ENCODE measurements at regions not wholly inside any gene's neighbourhood (a gene's known extent, or its start where the extent isn't known, plus 50 kb on each side); places are given as distances from the start of the nearest gene placed in this dataset.

DNA sequence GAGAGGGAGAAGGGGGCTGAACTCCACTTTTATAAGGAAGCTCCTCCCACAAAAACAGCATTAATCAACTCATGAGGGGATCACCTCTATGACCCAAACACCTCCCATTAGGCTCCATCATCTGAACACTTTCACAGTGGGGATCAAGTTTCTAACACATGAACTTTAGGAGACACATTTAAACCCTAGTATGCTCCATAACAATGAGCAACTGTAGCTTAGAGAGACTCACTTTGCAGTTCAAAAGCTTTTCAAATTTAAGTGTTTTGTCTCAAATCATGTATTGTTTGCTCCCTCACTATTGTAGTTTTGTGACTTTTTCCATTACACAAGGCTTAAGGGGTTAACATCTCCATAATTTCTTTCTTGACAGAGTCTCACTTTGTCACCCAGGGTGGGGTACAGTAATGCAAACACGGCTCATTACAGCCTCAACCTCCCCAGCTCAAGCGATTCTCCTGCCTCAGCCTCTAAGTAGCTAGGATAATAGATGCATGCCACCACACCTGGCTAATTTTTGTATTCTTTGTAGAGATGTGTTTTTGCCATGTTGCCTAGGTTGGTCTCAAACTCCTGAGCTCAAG lies 352.7 kb upstream of the CDH20 start:
- no peak for DNase-seq (ENCODE audit: low spot score)

DNA sequence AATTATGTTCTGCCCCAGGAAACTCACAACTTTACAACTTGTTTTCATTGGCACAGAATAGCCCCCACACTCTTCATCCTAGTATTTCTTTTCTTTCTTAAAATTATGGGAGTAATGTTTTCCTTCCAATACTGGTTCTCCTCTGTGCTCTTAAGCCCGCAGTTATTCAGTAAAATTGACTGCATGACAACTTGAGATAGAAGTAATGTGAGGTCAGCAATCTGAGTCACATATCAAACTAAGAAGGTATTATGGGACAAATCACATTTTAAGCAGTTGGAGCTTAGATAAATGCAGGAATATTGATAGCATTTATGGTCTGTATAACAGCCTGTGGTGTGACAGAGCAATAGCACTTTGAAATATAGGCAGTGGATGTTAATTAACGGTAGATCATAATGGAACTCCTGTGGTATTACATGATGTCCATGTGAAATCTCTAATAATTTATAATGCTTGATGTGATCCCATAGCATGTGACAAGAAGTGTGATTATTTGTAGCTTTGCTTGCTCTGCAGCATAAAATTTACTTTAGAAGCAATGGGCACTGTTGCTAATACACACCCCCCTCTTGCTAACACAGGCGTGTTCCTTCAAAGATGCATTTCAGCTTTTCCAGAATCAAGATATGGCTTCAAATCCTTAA lies 351.4 kb upstream of the CDH20 start:
- no peak for DNase-seq (ENCODE audit: low spot score)

DNA sequence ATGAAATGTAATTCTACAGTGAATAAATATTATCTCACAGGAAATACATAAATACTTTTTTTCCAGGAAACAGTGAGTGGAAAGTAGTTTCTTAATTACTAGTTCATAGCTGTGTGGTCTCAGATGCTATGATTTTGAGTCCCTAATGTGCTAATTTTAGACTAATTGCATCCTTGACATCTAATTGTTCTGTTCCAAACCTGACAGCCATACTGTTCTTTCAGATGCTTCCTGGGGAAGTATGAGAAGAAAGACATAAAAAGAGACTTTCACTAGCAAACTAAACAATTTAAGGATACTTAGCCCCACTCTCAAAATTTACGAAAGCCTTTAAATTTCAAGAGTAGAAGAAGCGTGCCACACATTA lies 350.9 kb upstream of the CDH20 start:
- no peak for DNase-seq (ENCODE audit: low spot score)

DNA sequence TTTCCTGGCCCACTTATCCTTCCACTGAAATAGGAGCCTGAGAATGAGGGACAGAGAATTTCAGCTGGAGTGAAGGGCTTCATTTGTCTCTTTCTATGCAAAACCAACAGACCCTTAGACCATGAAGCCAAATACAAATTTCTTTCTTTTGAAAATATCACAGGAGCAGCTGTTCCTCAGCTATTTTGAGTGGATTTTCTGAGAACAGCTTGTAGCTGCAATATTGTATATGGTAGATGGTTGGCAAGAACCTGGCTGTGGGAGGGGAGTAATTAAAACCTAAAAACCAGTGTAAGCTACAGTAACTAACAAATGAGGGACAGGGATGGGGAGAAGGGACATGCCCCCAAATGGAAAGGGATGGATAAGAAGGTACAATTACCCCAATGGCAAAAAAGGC lies 350.3 kb upstream of the CDH20 start:
- DNase-seq (ENCODE audit: low spot score), result no peak

DNA sequence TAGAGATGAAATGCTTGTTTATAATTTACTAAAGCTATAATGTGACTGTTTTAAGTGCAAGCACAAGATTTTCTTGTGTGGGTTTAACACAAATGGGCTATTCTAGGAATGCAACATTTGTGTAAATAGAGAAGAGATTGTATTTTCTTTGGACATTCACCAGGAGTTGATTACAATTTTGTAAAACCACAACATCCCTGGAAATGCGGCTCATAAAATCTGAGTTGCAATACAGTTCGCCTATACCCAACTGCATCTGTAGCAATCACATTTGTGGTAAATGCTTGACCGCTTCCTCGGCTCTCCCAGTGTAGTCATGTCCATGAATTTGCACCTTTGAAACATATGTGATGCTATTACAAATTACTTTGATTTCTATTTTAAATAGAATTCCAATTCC lies 348.7 kb upstream of the CDH20 start:
- DNase-seq (ENCODE audit: low spot score), result no peak

DNA sequence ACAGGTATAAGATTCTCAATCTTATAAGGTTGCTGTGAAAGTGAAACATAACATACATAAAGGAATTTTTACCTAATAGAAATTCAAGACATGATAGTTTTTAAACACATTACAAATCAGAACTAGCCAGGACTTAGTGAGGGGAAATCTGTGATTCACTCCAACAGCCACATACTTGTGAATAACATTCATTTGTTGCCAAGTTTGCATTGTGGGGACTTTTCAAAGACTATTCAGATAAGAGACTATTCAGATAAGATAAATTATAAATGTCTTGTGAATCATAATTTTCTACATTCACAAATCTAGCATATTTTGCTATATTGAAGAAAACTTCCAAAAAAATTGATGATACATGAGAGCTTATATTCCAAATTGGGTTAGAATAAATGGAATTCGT lies 345.3 kb upstream of the CDH20 start:
- DNase-seq (ENCODE audit: low spot score), result no peak

DNA sequence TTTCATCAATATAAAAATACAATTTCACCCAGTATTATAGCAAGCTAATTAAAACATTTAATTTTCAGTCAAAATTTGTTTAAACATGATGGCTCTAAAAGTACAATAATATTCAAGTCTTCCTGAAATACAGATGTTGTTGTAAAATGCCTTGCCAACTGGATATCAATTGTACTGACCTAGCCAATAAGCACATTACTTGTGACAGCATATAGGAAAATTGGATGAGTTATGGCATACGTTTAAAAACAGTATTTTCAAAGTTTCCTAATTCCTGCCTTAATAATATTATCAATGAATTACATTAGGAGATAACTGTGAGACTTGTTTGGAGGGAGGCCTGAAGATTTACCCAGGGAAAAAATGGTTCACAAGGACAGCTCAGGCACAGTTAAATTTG lies 336.9 kb upstream of the CDH20 start:
- DNase-seq (ENCODE audit: low spot score), result no peak

DNA sequence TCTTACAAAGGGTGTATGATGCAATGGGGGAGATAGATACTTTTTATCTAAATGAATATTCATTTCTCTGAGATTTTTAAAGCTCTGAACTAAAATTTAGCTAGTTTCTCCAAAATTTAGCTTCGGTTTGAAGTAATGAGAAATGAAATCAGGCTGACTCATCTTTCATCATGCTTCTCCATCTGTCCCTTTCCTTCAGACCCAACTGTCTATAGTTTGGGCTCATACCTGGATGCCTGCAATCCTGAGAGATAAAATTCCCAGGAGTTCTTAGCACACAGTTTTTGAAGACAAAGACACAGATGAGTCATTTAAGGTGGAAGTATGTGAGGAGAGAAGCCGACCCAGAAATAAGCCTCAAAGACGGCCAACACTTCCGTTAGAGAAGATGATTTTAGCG lies 336.4 kb upstream of the CDH20 start:
- no peak for DNase-seq (ENCODE audit: low spot score)

DNA sequence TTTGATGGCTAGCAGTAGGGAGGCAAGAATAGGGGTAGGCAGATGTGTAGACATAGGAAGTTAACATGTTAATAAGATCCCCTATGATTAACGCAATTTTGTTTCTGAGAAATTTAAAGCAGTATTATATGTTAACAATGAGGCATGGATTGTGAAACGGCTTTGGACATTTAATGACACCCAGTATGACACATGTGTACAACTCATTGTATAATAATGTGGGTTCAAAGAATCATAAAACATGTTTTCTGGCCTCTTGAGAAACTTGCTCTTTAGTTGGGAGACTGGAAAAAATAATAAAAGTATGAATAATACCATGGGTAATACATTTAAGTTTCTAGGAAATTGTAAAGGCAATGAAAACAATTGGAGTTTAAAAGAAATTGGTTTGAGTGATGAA lies 332.1 kb upstream of the CDH20 start:
- no peak for DNase-seq (ENCODE audit: low spot score)

DNA sequence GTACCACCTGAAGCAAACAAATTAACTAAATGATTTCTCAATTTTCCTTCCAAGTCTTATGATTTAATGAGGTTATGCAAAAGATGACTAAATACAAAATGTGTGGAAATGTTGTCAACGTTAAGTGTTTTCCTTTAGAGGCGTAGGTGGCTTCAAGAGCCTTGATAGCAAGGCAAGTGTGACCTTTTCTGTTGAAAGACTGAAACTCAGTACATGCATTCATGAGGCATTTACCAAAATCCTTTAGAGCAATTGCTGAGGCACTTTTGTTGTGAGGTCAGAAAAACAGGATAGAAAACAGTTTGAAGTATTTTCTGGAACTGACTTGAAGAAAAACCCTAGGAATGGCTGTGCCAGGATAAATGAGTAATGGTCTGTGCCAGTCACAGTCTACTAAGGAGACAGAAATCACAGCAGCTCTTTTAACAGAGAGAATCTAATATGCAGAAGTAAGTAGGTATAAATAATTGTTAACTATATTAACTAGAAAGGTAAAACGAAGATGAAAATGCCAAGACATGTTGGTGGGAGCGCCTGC lies 326.5 kb upstream of the CDH20 start:
- no peak for DNase-seq (ENCODE audit: low spot score)

DNA sequence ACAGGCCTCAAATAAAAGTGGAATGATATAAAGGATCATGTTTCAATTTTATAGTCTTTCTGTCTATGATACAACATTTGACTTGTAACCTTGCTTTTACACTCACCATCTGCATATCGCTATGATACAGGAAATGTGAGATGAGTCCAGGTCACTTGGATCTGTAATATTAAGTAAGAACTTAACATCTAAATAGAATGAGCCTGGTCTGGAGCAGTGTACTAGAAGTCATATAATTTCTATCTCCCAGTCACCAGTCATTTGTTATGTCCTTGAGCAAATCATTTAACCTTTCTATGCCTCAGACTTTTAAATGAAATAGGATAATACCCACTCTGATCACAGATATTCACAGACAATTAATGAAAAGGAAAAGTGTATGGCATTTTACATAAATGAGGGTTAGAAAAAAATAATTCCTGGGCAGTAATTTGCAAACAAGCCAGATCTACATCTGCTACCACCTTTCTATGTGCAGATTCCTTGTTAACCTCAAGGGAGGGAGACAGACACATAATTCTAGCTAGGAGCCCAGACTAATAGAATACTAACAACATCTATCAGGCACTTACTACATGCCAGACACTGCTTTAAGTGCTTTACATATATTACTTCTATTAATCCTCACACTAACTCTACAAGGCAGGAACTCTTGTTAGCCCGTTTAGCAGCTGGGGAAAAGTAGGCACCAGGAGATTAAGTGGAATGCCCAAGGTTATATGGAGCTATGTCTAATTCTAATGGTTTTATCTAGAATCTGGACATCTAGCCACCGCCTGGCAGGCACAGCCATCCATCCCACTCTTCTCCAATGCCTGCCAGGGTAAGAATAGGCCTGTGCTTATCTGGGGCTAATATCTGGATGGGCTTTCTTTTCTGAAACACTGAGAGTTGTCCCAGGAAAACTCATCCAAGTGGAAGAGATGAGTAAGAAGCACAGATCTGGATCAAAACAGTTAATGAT lies 313.6 kb upstream of the CDH20 start:
- DNase-seq (ENCODE audit: low spot score), result no peak

DNA sequence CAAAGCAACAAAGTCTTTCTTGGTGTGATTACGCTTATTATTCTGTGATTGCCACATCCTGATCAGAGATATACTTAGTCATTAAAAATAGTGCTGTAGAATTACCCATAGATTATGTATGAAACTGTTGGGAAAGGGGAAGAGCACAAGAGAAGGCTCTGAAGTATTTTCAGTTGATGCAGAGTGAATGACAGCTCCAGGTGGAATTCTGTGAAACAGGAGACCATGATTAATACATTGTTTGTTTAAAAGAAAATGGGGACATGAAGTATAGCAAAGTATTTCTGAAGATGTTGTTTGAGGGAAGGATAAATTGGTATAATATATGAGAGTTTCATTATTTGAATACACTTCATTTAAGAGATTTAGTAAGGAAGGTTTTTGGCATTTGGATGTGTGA lies 307.6 kb upstream of the CDH20 start:
- DNase-seq (ENCODE audit: low spot score), result no peak

DNA sequence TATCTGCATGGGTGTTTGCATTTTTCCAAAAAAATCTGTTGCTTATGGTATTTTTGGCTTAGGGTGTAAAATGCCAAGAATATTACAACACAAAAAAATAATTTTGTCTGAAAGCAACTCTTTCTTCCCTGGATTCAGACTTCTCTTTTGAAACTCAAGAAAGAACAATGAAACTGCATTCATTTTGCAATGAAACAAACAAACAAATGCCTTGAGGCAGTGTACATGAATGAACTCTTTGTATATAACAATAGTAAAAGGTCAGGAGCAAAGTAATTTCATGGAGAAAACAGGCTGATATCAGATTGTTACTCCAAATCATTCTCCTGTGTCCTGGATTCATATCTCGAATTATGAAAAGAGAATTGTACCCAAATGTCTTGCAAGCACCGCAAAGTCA lies 301.6 kb upstream of the CDH20 start:
- DNase-seq (ENCODE audit: low spot score), result no peak

DNA sequence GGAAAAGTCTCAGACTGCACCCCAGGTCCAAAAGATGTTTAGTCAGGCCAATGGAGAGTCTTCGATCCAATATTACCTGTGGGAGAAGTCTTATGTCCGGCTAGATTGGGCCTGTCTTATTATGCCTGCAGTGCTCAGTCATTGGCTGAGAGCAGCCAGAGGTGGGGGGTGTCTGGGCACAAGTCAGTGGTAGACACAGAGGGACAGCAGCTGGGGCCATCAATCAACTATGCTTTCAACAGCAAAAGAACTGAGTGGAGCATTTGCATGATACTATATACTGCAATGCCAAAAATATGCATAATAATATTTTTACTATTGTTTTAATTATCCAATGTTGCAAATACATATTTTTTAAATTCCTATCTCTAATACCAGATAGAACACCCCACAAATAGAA lies 298.6 kb upstream of the CDH20 start:
- no peak for DNase-seq (ENCODE audit: low spot score)

DNA sequence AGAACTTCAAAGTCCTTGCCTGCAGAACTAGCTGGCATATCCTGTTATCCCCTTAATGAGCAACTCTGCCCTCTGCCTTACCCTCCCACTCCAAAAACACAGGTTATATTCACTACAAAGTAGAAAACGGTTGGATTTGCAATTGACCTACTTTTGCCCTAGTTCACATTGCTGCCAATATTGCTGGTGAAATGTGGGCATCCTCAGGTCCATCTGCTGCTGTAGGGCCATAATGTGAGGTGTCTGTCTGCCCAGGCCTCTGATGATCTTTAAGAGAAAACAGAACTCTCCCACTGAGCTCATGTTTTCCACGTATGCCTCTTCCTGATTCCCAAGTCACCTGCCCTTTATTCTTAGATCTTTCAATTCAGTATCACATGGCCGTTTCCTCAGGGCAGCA lies 294.0 kb upstream of the CDH20 start:
- DNase-seq (ENCODE audit: low spot score), result no peak

DNA sequence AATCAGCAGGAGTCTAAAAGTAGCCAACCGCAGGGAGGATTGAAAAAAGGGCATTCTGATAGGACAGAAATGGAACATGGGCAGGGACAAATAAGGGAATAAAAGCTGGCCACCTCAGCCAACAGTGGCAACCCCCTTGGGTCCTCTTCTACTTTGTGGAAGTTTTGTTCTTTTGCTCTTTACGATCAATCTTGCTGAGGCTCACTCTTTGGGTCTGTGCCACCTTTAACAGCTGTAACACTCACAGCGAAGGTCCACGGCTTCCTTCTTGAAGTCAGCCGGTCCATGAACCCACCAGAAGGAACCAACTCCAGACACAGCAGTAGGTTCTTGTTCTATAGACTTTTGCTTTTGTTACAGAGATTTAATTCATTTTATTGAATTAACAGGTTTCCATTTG lies 285.4 kb upstream of the CDH20 start:
- DNase-seq (ENCODE audit: low spot score), result no peak

DNA sequence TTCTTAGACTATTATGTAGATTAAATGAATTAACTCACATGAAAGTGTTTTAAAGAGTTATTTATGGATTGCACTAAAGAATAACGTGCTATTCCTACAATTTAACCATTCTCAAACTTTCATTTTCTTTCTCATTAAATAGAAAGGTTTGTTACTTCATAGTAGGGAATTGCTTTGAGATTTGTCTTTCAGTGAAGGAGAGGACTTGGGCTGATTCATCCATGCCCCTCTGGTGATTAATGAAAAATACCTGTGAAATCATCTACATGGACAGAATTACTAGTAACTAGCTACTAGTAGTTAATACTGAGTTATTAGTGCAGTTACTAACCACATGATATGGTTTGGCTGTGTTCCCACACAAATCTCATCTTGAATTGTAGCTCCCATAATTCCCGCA lies 275.8 kb upstream of the CDH20 start:
- DNase-seq (ENCODE audit: low spot score), result no peak

DNA sequence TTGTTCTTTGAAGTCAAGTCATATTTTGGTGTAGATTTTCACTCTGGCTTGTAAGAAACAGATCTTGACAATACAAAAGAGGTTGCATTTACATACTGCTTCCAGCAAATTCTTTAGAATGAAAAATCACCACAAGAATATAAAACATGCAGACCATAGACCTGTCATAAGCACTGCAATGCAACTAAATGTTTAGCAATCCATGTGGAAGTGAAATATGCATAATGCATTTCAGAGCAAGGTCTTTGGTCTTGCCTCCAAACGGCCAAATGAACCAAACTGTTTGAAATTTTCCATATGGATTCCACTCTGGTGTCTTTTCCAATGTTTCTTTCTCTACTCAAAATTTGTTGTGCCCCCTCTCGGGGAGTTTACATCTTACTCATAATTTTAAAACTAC lies 271.0 kb upstream of the CDH20 start:
- DNase-seq (ENCODE audit: low spot score), result no peak

DNA sequence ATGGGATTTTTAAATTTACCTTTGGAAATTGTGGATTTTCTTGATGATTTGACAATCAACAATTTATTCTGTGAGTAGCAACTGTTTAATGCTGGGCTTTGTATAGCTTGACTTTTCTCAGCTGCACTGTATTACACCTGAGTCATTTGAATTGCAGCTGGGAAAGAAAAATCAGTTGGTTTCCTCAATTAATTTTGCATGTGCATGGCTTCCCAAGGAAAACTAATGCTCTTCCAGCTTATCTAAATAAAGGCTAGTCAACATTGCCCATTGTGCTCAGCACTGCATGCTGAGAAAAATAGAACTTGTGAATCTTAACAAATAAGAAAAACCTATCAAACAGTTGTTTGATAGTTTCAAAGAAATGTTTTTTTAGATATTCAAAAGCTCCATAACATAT lies 268.3 kb upstream of the CDH20 start:
- DNase-seq (ENCODE audit: low spot score), result no peak

DNA sequence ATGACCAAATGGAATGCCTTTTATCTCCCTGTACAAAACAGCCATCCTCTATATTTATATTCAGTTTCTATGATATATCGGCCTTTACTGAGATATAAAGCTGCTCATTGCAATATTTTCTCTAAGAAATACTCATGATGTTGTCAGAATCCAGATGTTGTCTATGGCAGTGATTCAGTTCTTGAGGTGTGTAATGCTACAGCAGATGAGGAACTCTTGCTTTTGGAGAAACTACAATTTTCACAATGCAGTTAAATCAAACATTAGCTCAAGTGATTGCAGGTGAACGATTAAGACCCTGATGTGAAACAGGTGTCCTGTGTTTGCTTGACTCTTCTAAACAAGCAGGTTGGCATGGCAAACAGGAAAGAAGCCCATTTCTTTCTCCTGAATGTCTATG lies 256.2 kb upstream of the CDH20 start:
- no peak for DNase-seq (ENCODE audit: low spot score)

DNA sequence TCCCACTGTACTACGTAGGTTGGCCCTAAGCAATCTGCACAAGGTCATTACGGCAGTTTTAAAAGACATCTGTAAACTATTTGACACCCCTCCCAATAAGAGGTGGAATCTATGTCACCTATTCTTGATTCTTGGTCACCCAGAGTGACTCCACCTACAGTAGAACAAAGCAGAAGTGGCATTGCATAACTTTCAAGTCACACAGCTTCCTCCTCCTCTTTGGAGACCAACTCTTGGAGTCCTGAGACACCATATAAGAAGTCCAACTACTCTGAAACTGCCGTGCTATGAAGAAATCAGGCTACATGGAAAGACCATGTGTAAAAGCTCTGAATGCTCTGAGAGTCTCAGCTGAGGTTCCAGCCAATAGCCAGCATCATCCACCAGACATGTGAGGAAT lies 253.5 kb upstream of the CDH20 start:
- no peak for DNase-seq (ENCODE audit: low spot score)

DNA sequence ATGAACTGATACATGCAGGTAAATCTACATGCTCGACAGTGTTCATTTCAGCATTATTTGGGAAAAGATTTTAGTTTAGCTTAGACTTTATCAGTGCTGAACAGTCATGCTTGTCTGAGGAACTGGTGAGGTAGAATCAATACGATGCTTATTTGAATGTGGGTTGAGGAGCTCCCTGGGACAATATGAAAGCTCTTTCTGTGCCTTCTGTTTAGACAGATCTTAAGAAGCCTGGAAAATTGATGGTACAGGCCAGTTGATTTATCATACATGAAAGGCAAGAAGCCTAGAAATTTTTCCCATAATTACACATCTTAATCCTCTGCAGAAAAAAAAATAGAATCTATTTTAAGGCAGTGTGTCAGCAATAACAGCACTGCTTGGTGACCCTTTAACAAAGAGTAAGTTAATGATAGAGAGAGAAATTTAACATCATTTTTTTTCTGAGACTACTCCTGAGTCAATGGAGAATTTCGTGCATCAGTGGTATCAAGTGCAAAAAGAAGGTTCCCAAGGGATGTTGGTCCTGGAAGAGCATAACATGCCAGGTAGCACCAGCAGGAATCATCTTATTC lies 252.2 kb upstream of the CDH20 start:
- DNase-seq (ENCODE audit: low spot score), result no peak

Measured in SW480 (cell line).